ENCODE measurements at regions not wholly inside any gene's neighbourhood (a gene's known extent, or its start where the extent isn't known, plus 50 kb on each side); places are given as distances from the start of the nearest gene placed in this dataset.

- Histone ChIP-seq H3K9ac (ENCODE audit: insufficient read depth, low read depth, low read length) (no peak overlapping the region), H3K4me1 (ENCODE audit: insufficient read depth, low read length) (no peaks in the 10 kb centered on the region), H3K4me3 (replicated peaks in 1 of 3; ENCODE audit: insufficient read depth in 1 of 3, low read depth in 2 of 3, low read length in 3 of 3) (no peak overlapping the region), H3K36me3 (replicated peaks in 1 of 2; ENCODE audit: control insufficient read depth in 1 of 2, insufficient read depth in 2 of 2, low read length in 2 of 2) (no peaks in the 10 kb centered on the region), H3K27me3 (ENCODE audit: control insufficient read depth in 1 of 2, insufficient read depth in 2 of 2, low read length in 2 of 2) (peaks cover 0 to 4% of the 10 kb centered on the region in 2 experiments; a peak in 1 of 5 replicates), H3K9me3 (ENCODE audit: low read length) (no peaks in the 10 kb centered on the region), H3K4me2 (ENCODE audit: low read depth, low read length) (no peak overlapping the region), H2AFZ (ENCODE audit: low read length) (no peak overlapping the region), H3K79me2 (ENCODE audit: insufficient read depth, low read length) (no peaks in the 10 kb centered on the region), H3K27ac (ENCODE audit: extremely low read length, insufficient read depth, low read length) (no peak overlapping the region), H4K20me1 (ENCODE audit: insufficient read depth, low read length) (no peaks in the 10 kb centered on the region)
- no TSS peak for BruUV-seq (replicated peaks)
- intact Hi-C loops (cut with micrococcal nuclease; ENCODE audit: unreplicated experiment): loop anchor here (10.0 kb wide), 2 partner anchors 248 to 758 kb away; no protein-coding TSS in a partner anchor
- no peak for ATAC-seq
- ChIA-PET CTCF (ENCODE audit: low intra/inter-chr PET ratio, low total read pairs) (no interaction called here), POLR2A (no interaction called here)
- no peak for FAIRE-seq
- no peak for DNase-seq (ENCODE audit: low spot score)
- 56% methylated on average over 2 of the region's 2 CpGs for WGBS (ENCODE audit: low lambda C conversion rate)
- in situ Hi-C loops (cut with HindIII; ENCODE audit: extremely low pct_ligation_motif_present, low pct_unique_long_range_greater_than_20kb): no loop called here
- TF ChIP-seq CREB3 (CRISPR knock-in tag; IDR thresholded peaks at IDR 0.05) (no peak), LCORL (IDR thresholded peaks at IDR 0.05) (no peak), LCORL (CRISPR knock-in tag; IDR thresholded peaks at IDR 0.05) (no peak), ZNF776 (CRISPR knock-in tag; IDR thresholded peaks at IDR 0.05) (no peak)
- TF ChIP-seq, protein P1, sequence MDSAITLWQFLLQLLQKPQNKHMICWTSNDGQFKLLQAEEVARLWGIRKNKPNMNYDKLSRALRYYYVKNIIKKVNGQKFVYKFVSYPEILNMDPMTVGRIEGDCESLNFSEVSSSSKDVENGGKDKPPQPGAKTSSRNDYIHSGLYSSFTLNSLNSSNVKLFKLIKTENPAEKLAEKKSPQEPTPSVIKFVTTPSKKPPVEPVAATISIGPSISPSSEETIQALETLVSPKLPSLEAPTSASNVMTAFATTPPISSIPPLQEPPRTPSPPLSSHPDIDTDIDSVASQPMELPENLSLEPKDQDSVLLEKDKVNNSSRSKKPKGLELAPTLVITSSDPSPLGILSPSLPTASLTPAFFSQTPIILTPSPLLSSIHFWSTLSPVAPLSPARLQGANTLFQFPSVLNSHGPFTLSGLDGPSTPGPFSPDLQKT (CRISPR knock-in tag; IDR thresholded peaks at IDR 0.05; ENCODE audit: borderline replicate concordance): no peak
Observed at GRCh38 chr2:200732866-200733265, 78.8 kb upstream of the BZW1 start.

- H3K79me2 ChIP-seq (ENCODE audit: insufficient read depth, low read length): no peaks in the 10 kb centered on the region
- no peak overlapping the region for H3K27ac ChIP-seq (ENCODE audit: extremely low read length, insufficient read depth, low read length)
- intact Hi-C loops (cut with micrococcal nuclease; ENCODE audit: unreplicated experiment): loop anchor here (10.0 kb wide), 2 partner anchors 249 to 759 kb away; no protein-coding TSS in a partner anchor
- no TSS peak for BruUV-seq (replicated peaks)
- H3K9ac ChIP-seq (ENCODE audit: insufficient read depth, low read depth, low read length): no peak overlapping the region
- H3K9me3 ChIP-seq (ENCODE audit: low read length): no peaks in the 10 kb centered on the region
- H3K4me1 ChIP-seq (ENCODE audit: insufficient read depth, low read length): no peaks in the 10 kb centered on the region
- in situ Hi-C loops (cut with HindIII; ENCODE audit: extremely low pct_ligation_motif_present, low pct_unique_long_range_greater_than_20kb): no loop called here
- DNase-seq (ENCODE audit: low spot score) (no peak), ATAC-seq (no peak), FAIRE-seq (no peak)
- H3K36me3 ChIP-seq (replicated peaks in 1 of 2; ENCODE audit: control insufficient read depth in 1 of 2, insufficient read depth in 2 of 2, low read length in 2 of 2): no peaks in the 10 kb centered on the region
- CTCF ChIA-PET (ENCODE audit: low intra/inter-chr PET ratio, low total read pairs): no interaction called here
- no peak overlapping the region for H2AFZ ChIP-seq (ENCODE audit: low read length)
- WGBS (ENCODE audit: low lambda C conversion rate): 42% methylated on average over 3 of the region's 3 CpGs
- H3K4me3 ChIP-seq (replicated peaks in 1 of 3; ENCODE audit: insufficient read depth in 1 of 3, low read depth in 2 of 3, low read length in 3 of 3): no peak overlapping the region
- no peaks in the 10 kb centered on the region for H4K20me1 ChIP-seq (ENCODE audit: insufficient read depth, low read length)
- no peak overlapping the region for H3K4me2 ChIP-seq (ENCODE audit: low read depth, low read length)
- peaks cover 0 to 4% of the 10 kb centered on the region in 2 experiments; a peak in 1 of 5 replicates for H3K27me3 ChIP-seq (ENCODE audit: control insufficient read depth in 1 of 2, insufficient read depth in 2 of 2, low read length in 2 of 2)
- POLR2A ChIA-PET: no interaction called here
- TF ChIP-seq ZHX1 (CRISPR knock-in tag; IDR thresholded peaks at IDR 0.05; ENCODE audit: low read depth): no peak
- TF ChIP-seq, protein P2, sequence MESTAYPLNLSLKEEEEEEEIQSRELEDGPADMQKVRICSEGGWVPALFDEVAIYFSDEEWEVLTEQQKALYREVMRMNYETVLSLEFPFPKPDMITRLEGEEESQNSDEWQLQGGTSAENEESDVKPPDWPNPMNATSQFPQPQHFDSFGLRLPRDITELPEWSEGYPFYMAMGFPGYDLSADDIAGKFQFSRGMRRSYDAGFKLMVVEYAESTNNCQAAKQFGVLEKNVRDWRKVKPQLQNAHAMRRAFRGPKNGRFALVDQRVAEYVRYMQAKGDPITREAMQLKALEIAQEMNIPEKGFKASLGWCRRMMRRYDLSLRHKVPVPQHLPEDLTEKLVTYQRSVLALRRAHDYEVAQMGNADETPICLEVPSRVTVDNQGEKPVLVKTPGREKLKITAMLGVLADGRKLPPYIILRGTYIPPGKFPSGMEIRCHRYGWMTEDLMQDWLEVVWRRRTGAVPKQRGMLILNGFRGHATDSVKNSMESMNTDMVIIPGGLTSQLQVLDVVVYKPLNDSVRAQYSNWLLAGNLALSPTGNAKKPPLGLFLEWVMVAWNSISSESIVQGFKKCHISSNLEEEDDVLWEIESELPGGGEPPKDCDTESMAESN (CRISPR knock-in tag; conservative IDR thresholded peaks at IDR 0.05): no peak
- TF ChIP-seq, protein P3, sequence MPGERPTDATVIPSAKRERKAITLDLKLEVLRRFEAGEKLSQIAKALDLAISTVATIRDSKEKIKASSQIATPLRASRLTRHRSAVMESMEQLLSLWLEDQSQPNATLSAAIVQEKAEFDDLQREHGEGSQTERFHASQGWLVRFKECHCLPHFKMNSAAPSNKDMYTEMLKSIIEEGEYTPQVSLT (CRISPR knock-in tag; IDR thresholded peaks at IDR 0.05; ENCODE audit: borderline replicate concordance, low read depth): no peak
- no peak for TF ChIP-seq U2AF1 (optimal IDR thresholded peaks at IDR 0.05; ENCODE audit: low read depth, low read length)
Observed at GRCh38 chr2:200733713-200734198, 78.0 kb upstream of the BZW1 start.

All from HepG2 (cell line).